GM21825 (cell line): ENCODE measurements at regions not wholly inside any gene's neighbourhood (a gene's known extent, or its start where the extent isn't known, plus 50 kb on each side); places are given as distances from the start of the nearest gene placed in this dataset.

Experiments used
- ATAC-seq: cut with Tn5 transposase; IDR thresholded peaks from one replicate; pipeline ENCODE4 v1.9.1; 2021; ENCODE audit warnings: mild to moderate bottlenecking, moderate library complexity; ENCODE audit not compliant: unreplicated experiment

- ATAC-seq: no peak
These were observed 445.7 kb upstream of the TRIB2 start for GRCh38 chr2:12270876-12271588.

- no peak for ATAC-seq
These were observed 445.1 kb upstream of the TRIB2 start for GRCh38 chr2:12271589-12271984.

DNA sequence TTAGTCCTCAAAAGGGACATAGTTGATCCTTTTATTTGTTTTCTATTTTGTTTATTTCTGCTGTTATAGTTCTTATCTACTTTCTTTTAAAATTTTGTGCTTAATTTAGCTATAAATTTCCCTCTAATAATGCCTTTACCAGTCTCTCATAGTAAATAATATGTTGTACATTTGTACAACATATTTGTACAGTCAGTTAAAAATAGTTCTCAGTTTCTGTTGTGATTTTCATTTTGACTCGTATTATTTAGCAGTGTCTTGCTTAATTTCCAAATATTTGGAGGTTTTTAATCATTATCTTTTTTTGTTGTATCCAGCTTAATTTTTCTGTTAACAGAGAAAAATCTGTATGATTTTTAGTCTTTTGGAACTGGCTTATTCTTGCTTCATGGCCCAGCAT is 443.6 kb upstream of the TRIB2 start:
- no peak for ATAC-seq

- ATAC-seq: no peak
These were observed 442.1 kb upstream of the TRIB2 start for GRCh38 chr2:12274591-12274990.

GRCh38 chr2:12277241-12278034 is 439.3 kb upstream of the TRIB2 start:
- ATAC-seq: no peak

GRCh38 chr2:12278217-12278750 is 438.5 kb upstream of the TRIB2 start:
- ATAC-seq: no peak

DNA sequence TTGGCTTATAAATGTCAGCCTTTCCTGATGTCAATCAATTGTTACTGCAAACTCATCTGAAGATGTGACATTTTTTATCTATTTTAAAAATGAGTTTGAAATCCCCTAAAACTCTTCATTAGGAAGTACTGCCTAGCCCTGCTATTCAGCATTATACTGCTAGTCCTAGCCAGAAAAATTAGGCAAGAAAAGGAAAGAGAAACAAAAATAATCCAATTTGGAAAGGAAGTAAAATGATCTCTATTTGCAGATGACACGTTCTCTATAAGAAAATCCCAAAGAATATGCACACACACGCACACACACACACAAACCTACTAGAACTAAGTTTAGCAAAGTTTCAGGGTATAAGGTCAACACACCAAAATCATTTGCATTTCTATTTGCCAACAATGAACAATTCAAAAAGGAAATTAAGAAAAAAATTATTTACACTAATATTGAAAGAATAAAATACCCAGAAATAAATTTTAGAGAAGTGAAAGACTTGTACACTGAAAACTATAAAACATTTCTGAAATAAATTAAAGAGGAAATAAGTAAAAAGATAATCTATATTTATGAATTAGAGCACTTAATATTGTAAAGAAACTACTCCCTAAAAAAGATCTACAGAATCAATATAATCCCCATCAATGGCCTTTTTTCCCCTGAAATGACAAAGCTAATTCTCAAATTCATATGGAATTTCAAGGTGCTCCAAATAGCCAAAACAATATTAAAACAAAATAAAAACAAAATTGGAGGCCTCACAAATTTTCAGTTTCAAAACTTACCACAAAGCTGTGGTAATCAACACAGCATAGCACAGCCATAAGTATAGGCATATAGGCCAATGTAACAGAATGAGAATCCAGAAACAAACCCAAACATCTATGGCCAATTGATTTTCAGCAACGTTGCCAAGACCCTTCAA is 433.7 kb upstream of the TRIB2 start:
- ATAC-seq: peak; percentile 65

DNA sequence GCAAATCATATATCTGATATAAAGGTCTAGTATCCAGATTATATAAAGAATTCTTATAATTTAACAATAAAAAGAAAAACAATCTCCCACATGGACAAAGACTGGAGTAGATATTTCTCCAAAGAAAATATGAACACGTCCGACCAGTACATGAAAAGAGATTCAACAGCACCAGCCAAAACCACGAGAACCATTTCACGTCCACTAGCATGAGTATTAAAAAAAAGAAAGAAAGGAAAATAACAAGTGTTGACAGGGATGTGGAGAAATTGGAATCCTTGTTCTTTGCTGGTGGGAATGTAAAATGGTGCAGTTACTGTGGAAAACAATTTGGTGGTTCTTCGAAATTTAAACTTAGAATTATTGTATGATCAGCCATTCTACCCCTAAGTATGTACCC is 432.7 kb upstream of the TRIB2 start:
- no peak for ATAC-seq

DNA sequence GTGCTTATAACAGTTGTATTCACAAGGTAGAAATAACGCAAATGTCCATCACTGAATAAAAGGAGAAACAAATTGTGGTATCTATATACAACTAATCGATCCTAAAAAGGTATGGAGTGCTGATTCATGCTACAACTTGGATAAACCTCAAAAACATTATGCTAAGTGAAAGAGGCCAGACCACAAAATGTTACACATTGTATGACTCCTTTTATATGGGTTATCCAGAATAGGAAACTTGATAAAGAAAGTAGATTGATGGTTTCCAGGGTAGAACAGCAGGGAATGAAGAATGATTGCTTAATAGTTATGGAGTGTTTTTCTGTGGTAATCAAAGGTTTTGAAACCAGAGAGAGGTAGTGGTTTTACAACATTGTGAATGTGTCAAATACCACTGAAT is 432.2 kb upstream of the TRIB2 start:
- ATAC-seq: no peak

DNA sequence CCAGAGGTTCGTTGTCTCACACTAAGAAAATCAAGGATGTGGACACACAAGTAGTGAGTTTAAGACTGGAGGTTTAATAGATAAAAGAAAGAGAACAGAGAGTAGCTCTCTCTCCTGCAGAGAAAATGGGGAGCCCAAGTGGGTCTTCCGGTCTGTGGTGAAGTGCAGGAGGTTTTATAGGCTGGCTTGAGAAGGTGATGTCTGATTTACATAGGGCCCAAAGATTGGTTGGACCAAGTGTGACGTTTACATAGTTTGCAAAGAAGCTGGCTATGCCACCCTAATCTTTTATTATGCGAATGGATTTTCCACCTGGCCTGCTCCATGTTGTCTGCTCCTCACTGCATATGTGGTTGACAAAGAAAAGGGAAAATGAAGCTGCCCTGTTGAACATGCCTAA is 430.4 kb upstream of the TRIB2 start:
- ATAC-seq: no peak

GRCh38 chr2:12287220-12287751 is 429.4 kb upstream of the TRIB2 start:
- ATAC-seq: no peak

GRCh38 chr2:12288048-12288447 is 428.7 kb upstream of the TRIB2 start:
- no peak for ATAC-seq

GRCh38 chr2:12289120-12289802 is 427.5 kb upstream of the TRIB2 start:
- ATAC-seq: no peak

DNA sequence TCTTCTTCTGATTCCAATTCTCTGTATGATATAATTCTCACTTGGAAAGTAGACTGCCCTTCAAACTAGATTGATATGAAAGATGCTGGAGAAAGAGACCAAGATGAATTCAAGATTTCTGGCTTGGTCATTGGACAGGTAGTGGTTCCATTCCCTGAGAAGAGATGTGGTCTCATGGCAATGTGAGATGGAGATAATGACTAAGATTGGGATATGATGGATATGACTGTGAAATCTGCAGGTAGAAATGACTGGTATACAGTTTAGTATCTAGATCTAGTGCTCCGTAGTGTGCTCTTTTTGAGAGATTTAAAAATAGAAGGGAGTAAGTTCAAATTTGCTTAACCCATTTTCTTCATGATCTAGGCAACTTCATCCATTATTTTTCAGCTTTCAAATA is 425.4 kb upstream of the TRIB2 start:
- ATAC-seq: no peak

DNA sequence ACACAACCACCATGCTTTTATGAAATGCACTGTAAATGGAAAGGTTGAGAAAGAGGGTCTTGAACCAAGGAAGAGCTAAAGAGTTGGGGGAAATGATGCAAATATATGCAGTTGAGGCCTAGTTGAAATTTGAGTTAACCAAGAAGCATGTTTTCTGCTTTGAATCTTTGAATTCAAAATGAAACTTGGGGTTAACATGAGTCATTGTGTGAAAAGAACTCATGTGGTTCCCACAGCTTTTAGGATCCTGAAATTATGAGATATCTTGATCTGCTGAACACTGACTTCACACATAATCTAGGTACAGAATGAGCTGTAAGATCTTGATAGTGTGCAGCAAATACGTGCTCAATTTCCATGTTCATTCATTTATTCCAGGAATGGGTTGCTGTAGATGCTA is 422.9 kb upstream of the TRIB2 start:
- ATAC-seq: peak; percentile 96

DNA sequence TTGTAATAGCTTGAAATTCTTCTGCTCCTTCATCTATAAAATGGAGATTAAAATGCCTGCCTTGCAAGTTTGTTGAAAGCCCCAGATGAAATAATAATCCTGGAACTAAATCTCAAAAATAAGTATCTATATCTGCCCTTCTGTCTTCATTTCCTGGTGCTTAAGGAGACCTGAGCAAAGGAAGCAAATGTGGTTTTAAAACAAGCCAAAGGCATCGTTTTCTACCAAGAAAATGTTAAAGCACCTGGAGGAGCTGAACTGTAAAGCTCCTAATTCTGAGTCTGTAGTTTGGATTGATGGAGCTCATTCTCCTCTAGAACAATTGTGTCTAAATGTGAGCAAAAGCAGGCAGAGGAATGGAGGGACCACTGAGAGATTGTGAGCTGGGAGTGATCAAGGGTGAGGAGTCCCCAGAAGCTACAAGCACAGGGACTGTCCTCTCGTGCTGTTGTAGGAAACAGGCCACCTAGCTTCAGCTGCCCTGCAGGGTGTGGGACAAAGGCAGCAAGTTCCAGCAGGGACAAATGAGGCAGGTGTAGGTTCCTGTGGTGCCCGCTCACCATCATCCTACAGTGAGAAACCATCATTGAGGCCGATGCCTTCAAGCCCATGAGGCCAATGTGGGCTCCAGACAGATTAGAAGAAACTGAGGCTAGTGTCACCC is 420.7 kb upstream of the TRIB2 start:
- ATAC-seq: no peak

- no peak for ATAC-seq
These were observed 419.8 kb upstream of the TRIB2 start for GRCh38 chr2:12296915-12297314.

- ATAC-seq: no peak
These were observed 418.4 kb upstream of the TRIB2 start for GRCh38 chr2:12298352-12298751.

GRCh38 chr2:12299431-12299830 is 417.3 kb upstream of the TRIB2 start:
- ATAC-seq: no peak
